HepG2 (cell line): ENCODE measurements at regions not wholly inside any gene's neighbourhood (a gene's known extent, or its start where the extent isn't known, plus 50 kb on each side); places are given as distances from the start of the nearest gene placed in this dataset.

Source experiments
- ATAC-seq: fragments of 200-7000 bp; cut with Tn5 transposase; 3 replicates; pipeline ENCODE4 v1.9.1; 2020; ENCODE audit warnings: mild to moderate bottlenecking, moderate library complexity
- BruUV-seq: library from RNA; stranded (reverse); fragments of 400-500 nt; replicated peaks from 2 replicates; lab custom pipeline; 2021; lab: Mats Ljungman, UMichigan
- CTCF ChIA-PET: fragments of 300-600 bp; formaldehyde crosslinking; extraction: SDS; loops from one replicate; lab custom pipeline; 2021; ENCODE audit warnings: low total read pairs, inconsistent platforms, low intra/inter-chr PET ratio; lab: Yijun Ruan, JAX
- POLR2A ChIA-PET: fragments of 350-600 bp; sonication (Branson Sonifier 250); formaldehyde crosslinking; loops from one replicate; lab custom pipeline; 2020; ENCODE audit warnings: antibody characterized with exemption, inconsistent platforms; lab: Yijun Ruan, JAX
- DNase-seq: peaks from one replicate; pipeline ENCODE4 v3.0.0-alpha.2; 2015; ENCODE audit warnings: low spot score
- FAIRE-seq: peaks from 3 replicates; lab custom pipeline; 2011; peaks lifted over from hg19 to GRCh38; lab: Jason Lieb, UNC
- H2AFZ ChIP-seq: one replicate; pipeline ENCODE4 v1.6.1; 2011; ENCODE audit warnings: low read length, inconsistent platforms
- H3K27ac ChIP-seq: fragments of 300-600 bp; 3 replicates; pipeline ENCODE4 v1.8.0; 2011; ENCODE audit warnings: mixed run types, mild to moderate bottlenecking, mixed read lengths, low read length, inconsistent platforms; ENCODE audit not compliant: insufficient read depth; ENCODE audit errors: extremely low read length
- H3K27me3 ChIP-seq, 2 experiments: fragments of 200-600 bp in 1 of 2; 2 replicates in 1 of 2; 3 replicates in 1 of 2; pipeline versions ENCODE4 v1.6.0 to v1.8.0; 2011; ENCODE audit warnings: low read length in 2 of 2, mild to moderate bottlenecking in 2 of 2, moderate library complexity in 2 of 2, inconsistent platforms in 1 of 2; ENCODE audit not compliant: insufficient read depth in 2 of 2, control insufficient read depth in 1 of 2
- H3K36me3 ChIP-seq, 2 experiments: fragments of 200-600 bp in 1 of 2; replicated peaks in 1 of 2; 2 replicates in 1 of 2; 3 replicates in 1 of 2; pipeline versions ENCODE4 v1.5.1 to v1.8.0; 2011; ENCODE audit warnings: low read length in 2 of 2, inconsistent platforms in 1 of 2; ENCODE audit not compliant: insufficient read depth in 2 of 2, control insufficient read depth in 1 of 2
- H3K4me1 ChIP-seq: 2 replicates; pipeline ENCODE4 v1.5.1; 2012; ENCODE audit warnings: low read length, inconsistent platforms; ENCODE audit not compliant: insufficient read depth
- H3K4me2 ChIP-seq: 2 replicates; pipeline ENCODE4 v1.6.0; 2011; ENCODE audit warnings: low read depth, low read length, inconsistent platforms
- H3K4me3 ChIP-seq, 3 experiments: fragments of 200-600 bp in 1 of 3; sonication (generic), shearing (Covaris generic) in 1 of 3; replicated peaks in 1 of 3; 2 replicates each; pipeline ENCODE4 v1.5.1; 2011 to 2016; ENCODE audit warnings: low read length in 3 of 3, inconsistent platforms in 2 of 3, low read depth in 2 of 3, mild to moderate bottlenecking in 2 of 3, control low read depth in 1 of 3, mixed read lengths in 1 of 3; ENCODE audit not compliant: insufficient read depth in 1 of 3
- H3K79me2 ChIP-seq: one replicate; pipeline ENCODE4 v1.6.1; 2011; ENCODE audit warnings: low read length, inconsistent platforms; ENCODE audit not compliant: insufficient read depth
- H3K9ac ChIP-seq: 2 replicates; pipeline ENCODE4 v1.6.0; 2011; ENCODE audit warnings: mild to moderate bottlenecking, low read depth, low read length, inconsistent platforms; ENCODE audit not compliant: insufficient read depth
- H3K9me3 ChIP-seq: 2 replicates; pipeline ENCODE4 v1.5.1; 2012; ENCODE audit warnings: mild to moderate bottlenecking, low read length
- H4K20me1 ChIP-seq: 2 replicates; pipeline ENCODE4 v1.6.0; 2011; ENCODE audit warnings: inconsistent platforms, mild to moderate bottlenecking, low read length, moderate library complexity; ENCODE audit not compliant: insufficient read depth
- BCLAF1 ChIP-seq: fragments of 450-650 bp; IDR thresholded peaks from 2 replicates; pipeline ENCODE4 v1.6.1; 2017; ENCODE audit warnings: mild to moderate bottlenecking
- BHLHE40 ChIP-seq: IDR thresholded peaks from 2 replicates; pipeline ENCODE4 v1.6.1; 2011; ENCODE audit warnings: low read length, improper control_type of control experiment
- HNF4G ChIP-seq, 2 experiments: sonication (generic) in 1 of 2; formaldehyde crosslinking in 1 of 2; IDR thresholded peaks; 2 replicates each; pipeline versions ENCODE4 v1.4.0 to v1.6.1; 2011 to 2020; ENCODE audit warnings: borderline replicate concordance in 2 of 2, low read depth in 2 of 2, mild to moderate bottlenecking in 2 of 2, low read length in 1 of 2, missing genetic modification reagents in 1 of 2, moderate library complexity in 1 of 2
- KDM2A ChIP-seq: sonication (generic); formaldehyde crosslinking; IDR thresholded peaks from 2 replicates; pipeline ENCODE4 v1.4.0; 2020; ENCODE audit warnings: low read depth, missing genetic modification reagents, borderline replicate concordance
- RFX3 ChIP-seq: IDR thresholded peaks from 2 replicates; pipeline ENCODE4 v1.6.1; 2016; ENCODE audit warnings: missing biosample characterization, missing genetic modification reagents
- RXRA ChIP-seq: sonication (generic); formaldehyde crosslinking; IDR thresholded peaks from 2 replicates; pipeline ENCODE4 v1.5.1; 2020; ENCODE audit warnings: missing genetic modification reagents
- SP4 ChIP-seq: sonication (generic); formaldehyde crosslinking; IDR thresholded peaks from 2 replicates; pipeline ENCODE4 v1.8.1; 2023; ENCODE audit warnings: mild to moderate bottlenecking, missing genetic modification reagents
- XBP1 ChIP-seq: sonication (generic); formaldehyde crosslinking; IDR thresholded peaks from 2 replicates; pipeline ENCODE4 v1.5.0; 2020; ENCODE audit warnings: missing genetic modification reagents
- ZBTB7A ChIP-seq: sonication (generic); formaldehyde crosslinking; IDR thresholded peaks from 2 replicates; pipeline ENCODE4 v1.8.0; 2022; ENCODE audit warnings: mild to moderate bottlenecking, missing genetic modification reagents
- ZNF605 ChIP-seq: sonication (generic); formaldehyde crosslinking; IDR thresholded peaks from 2 replicates; pipeline ENCODE4 v1.8.0; 2022; ENCODE audit warnings: mild to moderate bottlenecking, missing genetic modification reagents
- ZNF615 ChIP-seq: sonication (generic); formaldehyde crosslinking; IDR thresholded peaks from 2 replicates; pipeline ENCODE4 v1.5.0; 2020; ENCODE audit warnings: mild to moderate bottlenecking, missing genetic modification reagents, borderline replicate concordance
- ZNF788 ChIP-seq: sonication (generic); formaldehyde crosslinking; IDR thresholded peaks from 2 replicates; pipeline ENCODE4 v1.5.0; 2020; ENCODE audit warnings: mild to moderate bottlenecking, missing genetic modification reagents, borderline replicate concordance
- ZSCAN29 ChIP-seq: sonication (generic); formaldehyde crosslinking; conservative IDR thresholded peaks from 2 replicates; pipeline ENCODE4 v1.4.0; 2020; ENCODE audit warnings: mild to moderate bottlenecking, missing genetic modification reagents
- whole genome bisulfite sequencing: methylation state at CpG from one replicate; pipeline ENCODE4 v1.1.6; 2017; ENCODE audit warnings: low lambda C conversion rate; 5-methylcytosine and 5-hydroxymethylcytosine counted together
- in situ Hi-C: cut with HindIII; loops from 2 replicates; pipeline ENCODE4 v1.10.0; 2017; ENCODE audit warnings: low pct_unique_long_range_greater_than_20kb; ENCODE audit not compliant: extremely low pct_ligation_motif_present
- intact Hi-C: fragments of 100-400 bp; cut with micrococcal nuclease; formaldehyde crosslinking; loops from one replicate; pipeline ENCODE4 v1.10.0; 2022; ENCODE audit not compliant: unreplicated experiment

- no peaks in the 10 kb centered on the region for H3K4me1 ChIP-seq
- WGBS, result 9% methylated on average over 2 of the region's 2 CpGs
- no peak for TF ChIP-seq XBP1
- TF ChIP-seq BHLHE40, result no peak
- TF ChIP-seq RFX3 (CRISPR knock-in tag), result no peak
- TF ChIP-seq ZBTB7A (CRISPR knock-in tag), result no peak
- no peak for TF ChIP-seq ZNF615 (CRISPR knock-in tag)
- TF ChIP-seq RXRA (CRISPR knock-in tag), result no peak
- TF ChIP-seq KDM2A (CRISPR knock-in tag), result no peak
- no peak for TF ChIP-seq ZSCAN29 (CRISPR knock-in tag)
- no peak for TF ChIP-seq BCLAF1
- no peak for TF ChIP-seq ZNF788 (CRISPR knock-in tag)
- TF ChIP-seq ZNF605 (CRISPR knock-in tag), result no peak
- no peak for TF ChIP-seq SP4
- no peak for TF ChIP-seq HNF4G (IDR thresholded peaks at IDR 0.05; ENCODE audit: borderline replicate concordance, low read depth, low read length)
- no peak for TF ChIP-seq HNF4G (CRISPR knock-in tag; IDR thresholded peaks at IDR 0.05; ENCODE audit: borderline replicate concordance, low read depth)
- TF ChIP-seq, all 625 proteins: peak for 0
- POLR2A ChIA-PET, result no interaction called here
- no peak overlapping the region for H3K4me2 ChIP-seq
- H3K27me3 ChIP-seq, result peaks cover 1 to 8% of the 10 kb centered on the region in 2 experiments; a peak in 2 of 5 replicates
- in situ Hi-C loops, result no loop called here
- no peaks in the 10 kb centered on the region for H4K20me1 ChIP-seq
- H2AFZ ChIP-seq, result no peak overlapping the region
- FAIRE-seq, result no peak
- intact Hi-C loops, result no loop called here
- H3K9ac ChIP-seq, result no peak overlapping the region
- no peaks in the 10 kb centered on the region for H3K36me3 ChIP-seq
- H3K27ac ChIP-seq, result no peak overlapping the region
- no peaks in the 10 kb centered on the region for H3K9me3 ChIP-seq
- CTCF ChIA-PET, result no interaction called here
- DNase-seq, result no peak
- no peak for ATAC-seq
- no TSS peak for BruUV-seq
- H3K79me2 ChIP-seq, result no peaks in the 10 kb centered on the region
- H3K4me3 ChIP-seq, result no peak overlapping the region
Measured at GRCh38 chr1:157353546-157353945, 198.8 kb downstream of the FCRL5 start.
